HG03432 (cell line): ENCODE measurements at regions not wholly inside any gene's neighbourhood (a gene's known extent, or its start where the extent isn't known, plus 50 kb on each side); places are given as distances from the start of the nearest gene placed in this dataset.

Experiments
- ATAC-seq: cut with Tn5 transposase; IDR thresholded peaks from one replicate; pipeline ENCODE4 v1.9.1; 2021; ENCODE audit warnings: mild to moderate bottlenecking, moderate library complexity; ENCODE audit not compliant: unreplicated experiment

GRCh38 chr10:128280271-128280670 lies 154.0 kb upstream of the MKI67 start:
- no peak for ATAC-seq

- ATAC-seq: no peak
These were observed 155.1 kb upstream of the MKI67 start for GRCh38 chr10:128281343-128281742.

GRCh38 chr10:128281861-128282260 lies 155.6 kb upstream of the MKI67 start:
- no peak for ATAC-seq

- ATAC-seq: no peak
These were observed 160.0 kb upstream of the MKI67 start for GRCh38 chr10:128286141-128286761.

- ATAC-seq: no peak
These were observed 160.7 kb upstream of the MKI67 start for GRCh38 chr10:128286762-128287500.

GRCh38 chr10:128287921-128288320 lies 161.7 kb upstream of the MKI67 start:
- ATAC-seq: no peak

GRCh38 chr10:128289621-128290020 lies 163.4 kb upstream of the MKI67 start:
- no peak for ATAC-seq

- no peak for ATAC-seq
These were observed 168.8 kb upstream of the MKI67 start for GRCh38 chr10:128295003-128295402.

GRCh38 chr10:128296253-128297007 lies 170.2 kb upstream of the MKI67 start:
- ATAC-seq: no peak

GRCh38 chr10:128297709-128298378 lies 171.6 kb upstream of the MKI67 start:
- ATAC-seq: no peak

- ATAC-seq: no peak
These were observed 172.4 kb upstream of the MKI67 start for GRCh38 chr10:128298587-128298986.

- ATAC-seq: no peak
These were observed 174.1 kb upstream of the MKI67 start for GRCh38 chr10:128300290-128300824.

- ATAC-seq: no peak
These were observed 174.8 kb upstream of the MKI67 start for GRCh38 chr10:128301051-128301450.

GRCh38 chr10:128302808-128303207 lies 176.6 kb upstream of the MKI67 start:
- ATAC-seq: no peak

- no peak for ATAC-seq
These were observed 178.0 kb upstream of the MKI67 start for GRCh38 chr10:128304271-128304670.

GRCh38 chr10:128305601-128306345 lies 179.6 kb upstream of the MKI67 start:
- ATAC-seq: no peak

- no peak for ATAC-seq
These were observed 180.3 kb upstream of the MKI67 start for GRCh38 chr10:128306535-128306934.

- no peak for ATAC-seq
These were observed 180.7 kb upstream of the MKI67 start for GRCh38 chr10:128306966-128307365.

- no peak for ATAC-seq
These were observed 181.6 kb upstream of the MKI67 start for GRCh38 chr10:128307820-128308219.

GRCh38 chr10:128310971-128311658 lies 184.9 kb upstream of the MKI67 start:
- ATAC-seq: no peak
